MM.1S (cell line): ENCODE measurements at regions not wholly inside any gene's neighbourhood (a gene's known extent, or its start where the extent isn't known, plus 50 kb on each side); places are given as distances from the start of the nearest gene placed in this dataset.

Experiments
- DNase-seq: peaks from one replicate; pipeline ENCODE4 v3.0.0-alpha.2; 2015
- H2AFZ ChIP-seq: fragments of 300-600 bp; sonication (generic); 2 replicates; pipeline ENCODE4 v1.6.0; 2016; ENCODE audit warnings: antibody characterized with exemption, low read length
- H3F3A ChIP-seq: fragments of 300-600 bp; sonication (generic); 2 replicates; pipeline ENCODE4 v1.6.1; 2016; ENCODE audit warnings: mild to moderate bottlenecking, antibody characterized with exemption, low read length, moderate library complexity, mixed read lengths; ENCODE audit not compliant: insufficient read depth
- H3K27ac ChIP-seq: fragments of 300-600 bp; sonication (generic); 2 replicates; pipeline ENCODE4 v1.5.1; 2016; ENCODE audit warnings: mild to moderate bottlenecking, low read length
- H3K27me3 ChIP-seq: fragments of 300-600 bp; sonication (generic); replicated peaks from 2 replicates; pipeline ENCODE4 v1.6.0; 2016; ENCODE audit warnings: low read length; ENCODE audit not compliant: insufficient read depth
- H3K36me3 ChIP-seq: fragments of 300-600 bp; sonication (generic); replicated peaks from 2 replicates; pipeline ENCODE4 v1.6.1; 2016; ENCODE audit warnings: mild to moderate bottlenecking, low read length, mixed read lengths; ENCODE audit not compliant: insufficient read depth
- H3K4me1 ChIP-seq: fragments of 300-600 bp; sonication (generic); 2 replicates; pipeline ENCODE4 v1.6.1; 2016; ENCODE audit warnings: low read length, mixed read lengths
- H3K4me2 ChIP-seq: fragments of 300-600 bp; sonication (generic); 2 replicates; pipeline ENCODE4 v1.6.0; 2016; ENCODE audit warnings: low read depth, low read length
- H3K4me3 ChIP-seq: fragments of 300-600 bp; sonication (generic); 2 replicates; pipeline ENCODE4 v1.5.1; 2016; ENCODE audit warnings: low read length, mixed read lengths
- H3K79me2 ChIP-seq: fragments of 300-600 bp; sonication (generic); 2 replicates; pipeline ENCODE4 v1.6.1; 2016; ENCODE audit warnings: mixed run types, low read length, mixed read lengths
- H3K9ac ChIP-seq: fragments of 300-600 bp; sonication (generic); 2 replicates; pipeline ENCODE4 v1.6.1; 2016; ENCODE audit warnings: low read length, mixed read lengths
- H3K9me2 ChIP-seq: fragments of 300-600 bp; sonication (generic); replicated peaks from 2 replicates; pipeline ENCODE4 v1.6.1; 2016; ENCODE audit warnings: mild to moderate bottlenecking, low read length, mixed read lengths; ENCODE audit not compliant: insufficient read depth
- H3K9me3 ChIP-seq: fragments of 300-600 bp; sonication (generic); replicated peaks from 2 replicates; pipeline ENCODE4 v1.6.1; 2016; ENCODE audit warnings: mild to moderate bottlenecking, low read length, mixed read lengths; ENCODE audit not compliant: insufficient read depth
- H4K20me1 ChIP-seq: fragments of 300-600 bp; sonication (generic); 2 replicates; pipeline ENCODE4 v1.6.1; 2016; ENCODE audit warnings: mild to moderate bottlenecking, low read length, moderate library complexity, mixed read lengths; ENCODE audit not compliant: insufficient read depth
- EZH2 ChIP-seq: fragments of 300-600 bp; sonication (generic); optimal IDR thresholded peaks from 2 replicates; pipeline ENCODE3; 2017; ENCODE audit warnings: low read depth, mild to moderate bottlenecking, antibody characterized with exemption, low read length, mixed read lengths
- EZH2phosphoT487 ChIP-seq: fragments of 300-600 bp; sonication (generic); IDR thresholded peaks from 2 replicates; pipeline ENCODE4 v1.6.1; 2018; ENCODE audit warnings: antibody characterized with exemption, low read length
- TF ChIP-seq, protein P1 (sequence below): fragments of 300-600 bp; sonication (generic); IDR thresholded peaks from 2 replicates; pipeline ENCODE4 v1.5.1; 2016; ENCODE audit warnings: antibody characterized with exemption, low read length, mixed read lengths

DNA sequence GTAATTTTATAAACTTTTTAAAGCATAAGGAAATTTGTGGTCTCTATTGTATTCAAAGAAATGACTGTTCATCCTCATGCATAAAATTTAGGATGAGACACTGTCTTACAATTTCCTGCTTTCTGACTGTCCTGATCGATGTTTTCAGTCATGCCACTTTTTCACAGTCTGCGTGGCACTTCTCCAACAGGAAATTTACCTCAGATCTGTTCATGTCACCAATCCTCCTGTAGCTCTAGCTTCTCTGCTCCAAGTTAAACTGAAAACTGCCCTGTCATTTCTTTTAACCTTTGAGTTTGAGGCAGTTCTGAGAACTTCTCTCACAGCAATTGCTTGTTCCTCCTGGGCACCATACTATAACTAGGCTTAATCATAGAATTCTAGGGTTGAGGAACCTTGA, 455.1 kb downstream of the EFNA5 start:
- H3K9me3 ChIP-seq = no peaks in the 10 kb centered on the region
- no peak overlapping the region for H3K4me3 ChIP-seq
- no peaks in the 10 kb centered on the region for H3K36me3 ChIP-seq
- H3F3A ChIP-seq = no peaks in the 10 kb centered on the region
- no peaks in the 10 kb centered on the region for H3K4me1 ChIP-seq
- H4K20me1 ChIP-seq = no peaks in the 10 kb centered on the region
- no peak overlapping the region for H3K9ac ChIP-seq
- no peak for TF ChIP-seq EZH2
- no peak for TF ChIP-seq EZH2phosphoT487
- TF ChIP-seq, protein P1, sequence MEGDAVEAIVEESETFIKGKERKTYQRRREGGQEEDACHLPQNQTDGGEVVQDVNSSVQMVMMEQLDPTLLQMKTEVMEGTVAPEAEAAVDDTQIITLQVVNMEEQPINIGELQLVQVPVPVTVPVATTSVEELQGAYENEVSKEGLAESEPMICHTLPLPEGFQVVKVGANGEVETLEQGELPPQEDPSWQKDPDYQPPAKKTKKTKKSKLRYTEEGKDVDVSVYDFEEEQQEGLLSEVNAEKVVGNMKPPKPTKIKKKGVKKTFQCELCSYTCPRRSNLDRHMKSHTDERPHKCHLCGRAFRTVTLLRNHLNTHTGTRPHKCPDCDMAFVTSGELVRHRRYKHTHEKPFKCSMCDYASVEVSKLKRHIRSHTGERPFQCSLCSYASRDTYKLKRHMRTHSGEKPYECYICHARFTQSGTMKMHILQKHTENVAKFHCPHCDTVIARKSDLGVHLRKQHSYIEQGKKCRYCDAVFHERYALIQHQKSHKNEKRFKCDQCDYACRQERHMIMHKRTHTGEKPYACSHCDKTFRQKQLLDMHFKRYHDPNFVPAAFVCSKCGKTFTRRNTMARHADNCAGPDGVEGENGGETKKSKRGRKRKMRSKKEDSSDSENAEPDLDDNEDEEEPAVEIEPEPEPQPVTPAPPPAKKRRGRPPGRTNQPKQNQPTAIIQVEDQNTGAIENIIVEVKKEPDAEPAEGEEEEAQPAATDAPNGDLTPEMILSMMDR = no peak
- DNase-seq = no peak
- no peak overlapping the region for H3K27ac ChIP-seq
- no peaks in the 10 kb centered on the region for H3K79me2 ChIP-seq
- no peaks in the 10 kb centered on the region for H3K27me3 ChIP-seq
- H2AFZ ChIP-seq = no peak overlapping the region
- H3K9me2 ChIP-seq = no peaks in the 10 kb centered on the region
- no peak overlapping the region for H3K4me2 ChIP-seq

DNA sequence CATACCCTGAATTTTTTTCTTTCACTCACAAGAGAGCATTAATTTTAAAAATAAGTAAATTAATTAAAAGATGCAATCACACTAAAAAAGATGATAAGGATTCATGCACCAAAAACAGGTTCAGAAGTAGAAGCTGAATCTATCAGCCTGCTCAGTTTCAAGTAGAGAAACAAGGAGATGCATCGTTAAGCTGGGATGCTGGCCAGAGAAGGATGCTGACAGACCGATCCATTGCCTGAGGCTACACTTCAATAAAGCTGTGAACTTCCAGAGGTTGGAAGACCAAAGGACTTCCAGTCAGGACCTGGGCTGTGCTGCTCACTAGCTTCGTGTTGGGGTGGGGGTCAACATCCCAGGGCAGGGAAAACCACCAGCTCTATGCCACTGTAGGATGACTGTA, 457.7 kb downstream of the EFNA5 start:
- Histone ChIP-seq H3K27me3 (no peaks in the 10 kb centered on the region), H3K9ac (no peak overlapping the region), H3K9me3 (no peaks in the 10 kb centered on the region), H2AFZ (no peak overlapping the region), H3K27ac (no peak overlapping the region), H3K9me2 (no peaks in the 10 kb centered on the region), H3K79me2 (no peaks in the 10 kb centered on the region), H3K4me1 (no peaks in the 10 kb centered on the region), H3F3A (no peaks in the 10 kb centered on the region), H4K20me1 (no peaks in the 10 kb centered on the region), H3K4me3 (no peak overlapping the region), H3K36me3 (no peaks in the 10 kb centered on the region), H3K4me2 (no peak overlapping the region)
- DNase-seq = no peak
- TF ChIP-seq EZH2phosphoT487 (no peak), EZH2 (no peak)
- TF ChIP-seq, protein P1 = no peak

DNA sequence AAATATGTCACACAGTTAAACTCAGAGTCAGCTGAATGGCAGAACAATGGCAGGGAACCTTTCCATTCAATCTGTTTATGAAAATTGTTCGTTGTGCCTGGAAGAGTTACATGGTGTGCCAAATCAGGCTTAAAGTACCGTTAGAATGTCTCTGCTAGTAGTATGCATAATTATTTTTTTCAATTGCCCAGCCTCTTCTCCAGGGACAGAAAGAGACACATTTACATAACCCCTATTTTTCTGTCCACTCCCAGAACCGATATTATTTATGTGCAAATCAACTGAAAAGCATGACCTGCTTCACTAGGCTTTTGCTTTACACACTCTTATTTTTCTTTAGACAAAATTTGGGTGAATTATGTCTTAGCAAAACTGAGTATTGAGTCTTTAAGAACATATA, 459.1 kb downstream of the EFNA5 start:
- no peak overlapping the region for H3K4me3 ChIP-seq
- H2AFZ ChIP-seq = no peak overlapping the region
- H3K4me2 ChIP-seq = no peak overlapping the region
- H3K36me3 ChIP-seq = no peaks in the 10 kb centered on the region
- no peaks in the 10 kb centered on the region for H3K9me3 ChIP-seq
- no peaks in the 10 kb centered on the region for H3F3A ChIP-seq
- H3K27me3 ChIP-seq = no peaks in the 10 kb centered on the region
- no peaks in the 10 kb centered on the region for H3K4me1 ChIP-seq
- H3K9ac ChIP-seq = no peak overlapping the region
- no peak for DNase-seq
- TF ChIP-seq EZH2phosphoT487 (no peak), EZH2 (no peak)
- TF ChIP-seq, protein P1 = no peak
- no peak overlapping the region for H3K27ac ChIP-seq
- H3K9me2 ChIP-seq = no peaks in the 10 kb centered on the region
- H4K20me1 ChIP-seq = no peaks in the 10 kb centered on the region
- no peaks in the 10 kb centered on the region for H3K79me2 ChIP-seq
